Breast epithelium (tissue), 3 donors: ENCODE measurements at regions not wholly inside any gene's neighbourhood (a gene's known extent, or its start where the extent isn't known, plus 50 kb on each side); places are given as distances from the start of the nearest gene placed in this dataset.

Source experiments
- POLR2A ChIP-seq: fragments of 450-650 bp; IDR thresholded peaks from one replicate; pipeline ENCODE4 v1.6.1; 2016; ENCODE audit warnings: antibody characterized with exemption, mild to moderate bottlenecking, moderate library complexity
- TF ChIP-seq, protein P1 (sequence below), 3 donors: fragments of 450-650 bp; IDR thresholded peaks; one replicate each; pipeline ENCODE4 v1.5.1; 2016 to 2017; ENCODE audit warnings: antibody characterized with exemption in 3 of 3, mild to moderate bottlenecking in 3 of 3, moderate library complexity in 3 of 3

DNA sequence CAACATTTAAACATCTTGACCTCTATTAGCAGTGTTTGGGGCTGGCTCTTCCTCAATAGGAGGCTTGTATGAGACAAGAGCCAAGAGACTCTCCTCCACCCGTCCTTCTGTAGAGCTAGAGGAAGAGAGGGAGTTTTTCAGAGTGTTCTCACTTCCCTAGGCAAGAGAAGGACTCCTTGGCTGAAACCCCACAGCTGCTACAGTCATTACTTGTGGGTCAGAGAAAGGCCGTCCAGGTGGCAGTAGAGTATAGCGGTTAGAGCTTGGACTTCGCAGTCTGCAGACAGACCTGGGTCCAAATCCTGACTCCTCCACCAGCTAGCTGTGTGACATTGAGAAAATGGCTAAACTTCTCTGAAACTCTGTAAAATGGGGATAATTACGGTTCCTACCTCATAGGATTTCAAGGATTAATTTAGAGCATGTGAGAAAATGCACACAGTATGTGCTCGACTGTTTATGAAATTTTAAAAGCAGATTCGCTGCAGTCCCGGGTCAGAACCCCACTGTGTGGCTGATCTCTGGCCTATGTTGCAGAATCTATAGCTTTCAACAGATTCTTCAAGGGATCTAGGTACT, 80.8 kb upstream of the ARAP3 start:
- TF ChIP-seq, protein P1, sequence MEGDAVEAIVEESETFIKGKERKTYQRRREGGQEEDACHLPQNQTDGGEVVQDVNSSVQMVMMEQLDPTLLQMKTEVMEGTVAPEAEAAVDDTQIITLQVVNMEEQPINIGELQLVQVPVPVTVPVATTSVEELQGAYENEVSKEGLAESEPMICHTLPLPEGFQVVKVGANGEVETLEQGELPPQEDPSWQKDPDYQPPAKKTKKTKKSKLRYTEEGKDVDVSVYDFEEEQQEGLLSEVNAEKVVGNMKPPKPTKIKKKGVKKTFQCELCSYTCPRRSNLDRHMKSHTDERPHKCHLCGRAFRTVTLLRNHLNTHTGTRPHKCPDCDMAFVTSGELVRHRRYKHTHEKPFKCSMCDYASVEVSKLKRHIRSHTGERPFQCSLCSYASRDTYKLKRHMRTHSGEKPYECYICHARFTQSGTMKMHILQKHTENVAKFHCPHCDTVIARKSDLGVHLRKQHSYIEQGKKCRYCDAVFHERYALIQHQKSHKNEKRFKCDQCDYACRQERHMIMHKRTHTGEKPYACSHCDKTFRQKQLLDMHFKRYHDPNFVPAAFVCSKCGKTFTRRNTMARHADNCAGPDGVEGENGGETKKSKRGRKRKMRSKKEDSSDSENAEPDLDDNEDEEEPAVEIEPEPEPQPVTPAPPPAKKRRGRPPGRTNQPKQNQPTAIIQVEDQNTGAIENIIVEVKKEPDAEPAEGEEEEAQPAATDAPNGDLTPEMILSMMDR (IDR thresholded peaks at IDR 0.05), result no peak
- no peak for TF ChIP-seq POLR2A
